ENCODE measurements at regions not wholly inside any gene's neighbourhood (a gene's known extent, or its start where the extent isn't known, plus 50 kb on each side); places are given as distances from the start of the nearest gene placed in this dataset.

GRCh38 chr13:110097013-110097412, 209.9 kb downstream of the COL4A1 start:
- DNase-seq: no peak

GRCh38 chr13:110092831-110093247, 214.1 kb downstream of the COL4A1 start:
- no peak for DNase-seq

GRCh38 chr13:110089815-110090214, 217.1 kb downstream of the COL4A1 start:
- DNase-seq: no peak

- no peak for DNase-seq
Measured at GRCh38 chr13:110089100-110089499, 217.9 kb downstream of the COL4A1 start.

- no peak for DNase-seq
Measured at GRCh38 chr13:110073982-110074381, 233.0 kb downstream of the COL4A1 start.

- no peak for DNase-seq
Measured at GRCh38 chr13:110070511-110071120, 236.3 kb downstream of the COL4A1 start.

- no peak for DNase-seq
Measured at GRCh38 chr13:110070046-110070445, 236.9 kb downstream of the COL4A1 start.

GRCh38 chr13:110068176-110068473, 238.8 kb downstream of the COL4A1 start:
- DNase-seq: no peak

- no peak for DNase-seq
Measured at GRCh38 chr13:110067355-110068175, 239.4 kb downstream of the COL4A1 start.

- no peak for DNase-seq
Measured at GRCh38 chr13:110065780-110066179, 241.2 kb downstream of the COL4A1 start.

GRCh38 chr13:110063490-110064421, 243.2 kb downstream of the COL4A1 start:
- no peak for DNase-seq

- DNase-seq: no peak
Measured at GRCh38 chr13:110062777-110063442, 244.0 kb downstream of the COL4A1 start.

- DNase-seq: no peak
Measured at GRCh38 chr13:110062077-110062776, 244.7 kb downstream of the COL4A1 start.

GRCh38 chr13:110061270-110061669, 245.7 kb downstream of the COL4A1 start:
- DNase-seq: no peak

- DNase-seq: no peak
Measured at GRCh38 chr13:110057052-110057451, 249.9 kb downstream of the COL4A1 start.

GRCh38 chr13:110056640-110057039, 250.3 kb downstream of the COL4A1 start:
- no peak for DNase-seq

GRCh38 chr13:110055089-110055488, 251.9 kb downstream of the COL4A1 start:
- DNase-seq: no peak

GRCh38 chr13:110054041-110054440, 252.9 kb downstream of the COL4A1 start:
- DNase-seq: no peak

- DNase-seq: no peak
Measured at GRCh38 chr13:110047496-110047895, 259.5 kb downstream of the COL4A1 start.

GRCh38 chr13:110046811-110047210, 260.1 kb downstream of the COL4A1 start:
- no peak for DNase-seq

- no peak for DNase-seq
Measured at GRCh38 chr13:110045919-110046318, 259.5 kb upstream of the IRS2 start.

- DNase-seq: no peak
Measured at GRCh38 chr13:110045202-110045601, 258.8 kb upstream of the IRS2 start.

Data from stimulated activated CD4-positive, alpha-beta T cell treated with anti-CD3 and anti-CD28 coated beads, Interleukin-2, amount 100 ng/mL, for 24 hours (primary cell).